ENCODE measurements at regions not wholly inside any gene's neighbourhood (a gene's known extent, or its start where the extent isn't known, plus 50 kb on each side); places are given as distances from the start of the nearest gene placed in this dataset.

DNA sequence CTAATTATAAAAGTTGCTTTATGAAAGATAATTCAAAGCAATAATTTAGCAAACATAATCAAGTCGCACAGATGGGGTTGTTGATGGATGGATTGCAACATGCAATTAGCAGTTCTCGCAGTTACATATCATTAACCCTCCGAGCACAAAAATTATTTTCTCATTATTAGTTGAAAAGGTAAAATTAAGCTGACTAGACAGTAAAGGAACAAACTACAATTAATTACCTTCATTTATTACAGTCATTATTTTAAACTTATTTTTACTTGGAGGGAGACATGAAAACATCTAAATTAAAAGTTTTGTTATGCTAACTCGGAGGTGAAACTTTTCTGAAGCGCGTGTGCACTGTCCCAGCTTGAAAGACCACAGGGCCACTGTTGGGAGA is 146.9 kb downstream of the PHETA1 start:
- H3K4me3 ChIP-seq (ENCODE audit: insufficient read depth, low read length), result no peak overlapping the region
- no peak for DNase-seq (ENCODE audit: insufficient read length, low spot score, missing footprints)
- no peak overlapping the region for H3K27ac ChIP-seq (ENCODE audit: low read depth, low read length)
- H3K4me1 ChIP-seq (ENCODE audit: insufficient read depth, low read length), result no peaks in the 10 kb centered on the region
- no peak overlapping the region for H2AFZ ChIP-seq (ENCODE audit: low read length)
- no peaks in the 10 kb centered on the region for H3K9me3 ChIP-seq (ENCODE audit: low read depth, low read length)
- TF ChIP-seq, protein P1, sequence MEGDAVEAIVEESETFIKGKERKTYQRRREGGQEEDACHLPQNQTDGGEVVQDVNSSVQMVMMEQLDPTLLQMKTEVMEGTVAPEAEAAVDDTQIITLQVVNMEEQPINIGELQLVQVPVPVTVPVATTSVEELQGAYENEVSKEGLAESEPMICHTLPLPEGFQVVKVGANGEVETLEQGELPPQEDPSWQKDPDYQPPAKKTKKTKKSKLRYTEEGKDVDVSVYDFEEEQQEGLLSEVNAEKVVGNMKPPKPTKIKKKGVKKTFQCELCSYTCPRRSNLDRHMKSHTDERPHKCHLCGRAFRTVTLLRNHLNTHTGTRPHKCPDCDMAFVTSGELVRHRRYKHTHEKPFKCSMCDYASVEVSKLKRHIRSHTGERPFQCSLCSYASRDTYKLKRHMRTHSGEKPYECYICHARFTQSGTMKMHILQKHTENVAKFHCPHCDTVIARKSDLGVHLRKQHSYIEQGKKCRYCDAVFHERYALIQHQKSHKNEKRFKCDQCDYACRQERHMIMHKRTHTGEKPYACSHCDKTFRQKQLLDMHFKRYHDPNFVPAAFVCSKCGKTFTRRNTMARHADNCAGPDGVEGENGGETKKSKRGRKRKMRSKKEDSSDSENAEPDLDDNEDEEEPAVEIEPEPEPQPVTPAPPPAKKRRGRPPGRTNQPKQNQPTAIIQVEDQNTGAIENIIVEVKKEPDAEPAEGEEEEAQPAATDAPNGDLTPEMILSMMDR (IDR thresholded peaks at IDR 0.05; ENCODE audit: extremely low read depth, low read depth, low read length), result no peak
- no peaks in the 10 kb centered on the region for H3K36me3 ChIP-seq (ENCODE audit: insufficient read depth, low read length)
- H3K79me2 ChIP-seq (ENCODE audit: insufficient read depth, low read length), result no peaks in the 10 kb centered on the region
- H3K27me3 ChIP-seq (ENCODE audit: insufficient read depth, low read length), result no peaks in the 10 kb centered on the region
- no peak overlapping the region for H3K4me2 ChIP-seq (ENCODE audit: insufficient read depth, low read length)
- H4K20me1 ChIP-seq (ENCODE audit: insufficient read depth, low read length), result no peaks in the 10 kb centered on the region

DNA sequence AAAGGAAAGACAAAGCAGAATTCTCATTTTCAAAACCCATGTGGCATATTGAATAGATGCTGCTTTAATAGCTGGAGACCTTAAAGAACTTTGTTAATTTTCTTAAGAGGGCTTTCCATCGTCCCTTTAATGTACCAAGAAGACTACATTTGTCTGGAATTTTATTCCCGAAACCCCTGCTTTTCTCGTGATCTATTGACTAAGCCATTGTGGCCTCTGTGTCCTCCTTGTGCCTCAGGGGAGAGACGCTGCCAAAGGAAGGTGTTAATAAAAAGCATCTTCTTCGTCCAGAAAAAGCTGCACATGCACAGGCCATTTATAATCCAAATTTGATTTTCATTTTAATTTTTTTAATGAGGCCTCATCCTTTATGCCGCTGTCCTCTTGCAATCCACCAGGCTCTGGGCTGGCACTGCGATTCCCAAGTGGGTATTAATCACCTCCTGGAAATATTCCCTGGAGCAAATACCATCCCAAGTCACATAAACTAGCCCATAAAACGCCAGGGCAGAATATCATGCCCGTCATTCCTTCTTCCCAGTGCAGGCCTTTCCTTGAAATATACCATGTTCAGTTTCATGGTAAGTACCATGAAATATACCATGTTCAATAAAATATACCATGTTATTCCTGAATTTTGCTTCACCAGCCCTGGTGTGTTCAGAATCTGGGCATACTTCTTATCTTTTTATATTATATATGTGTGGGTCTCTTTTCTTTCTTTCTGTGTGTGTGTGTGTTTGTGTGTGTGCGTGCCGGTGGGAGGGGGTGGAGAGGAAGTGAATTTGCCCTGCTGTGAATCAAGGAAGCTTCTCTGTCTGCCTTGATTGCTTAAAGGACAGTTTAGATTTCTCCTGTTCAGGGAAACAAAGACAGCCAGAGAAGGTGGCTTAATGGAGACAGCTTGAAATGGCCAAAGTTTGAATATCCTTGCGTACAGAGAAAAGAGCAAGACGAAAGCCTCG is 147.6 kb downstream of the PHETA1 start:
- H2AFZ ChIP-seq (ENCODE audit: low read length), result no peak overlapping the region
- DNase-seq (ENCODE audit: insufficient read length, low spot score, missing footprints), result no peak
- H3K4me3 ChIP-seq (ENCODE audit: insufficient read depth, low read length), result no peak overlapping the region
- no peaks in the 10 kb centered on the region for H3K9me3 ChIP-seq (ENCODE audit: low read depth, low read length)
- H3K36me3 ChIP-seq (ENCODE audit: insufficient read depth, low read length), result no peaks in the 10 kb centered on the region
- H3K27ac ChIP-seq (ENCODE audit: low read depth, low read length), result no peak overlapping the region
- TF ChIP-seq, protein P1 (IDR thresholded peaks at IDR 0.05; ENCODE audit: extremely low read depth, low read depth, low read length), result no peak
- no peak overlapping the region for H3K4me2 ChIP-seq (ENCODE audit: insufficient read depth, low read length)
- H3K4me1 ChIP-seq (ENCODE audit: insufficient read depth, low read length), result no peaks in the 10 kb centered on the region
- H4K20me1 ChIP-seq (ENCODE audit: insufficient read depth, low read length), result no peaks in the 10 kb centered on the region
- no peaks in the 10 kb centered on the region for H3K79me2 ChIP-seq (ENCODE audit: insufficient read depth, low read length)
- no peaks in the 10 kb centered on the region for H3K27me3 ChIP-seq (ENCODE audit: insufficient read depth, low read length)

DNA sequence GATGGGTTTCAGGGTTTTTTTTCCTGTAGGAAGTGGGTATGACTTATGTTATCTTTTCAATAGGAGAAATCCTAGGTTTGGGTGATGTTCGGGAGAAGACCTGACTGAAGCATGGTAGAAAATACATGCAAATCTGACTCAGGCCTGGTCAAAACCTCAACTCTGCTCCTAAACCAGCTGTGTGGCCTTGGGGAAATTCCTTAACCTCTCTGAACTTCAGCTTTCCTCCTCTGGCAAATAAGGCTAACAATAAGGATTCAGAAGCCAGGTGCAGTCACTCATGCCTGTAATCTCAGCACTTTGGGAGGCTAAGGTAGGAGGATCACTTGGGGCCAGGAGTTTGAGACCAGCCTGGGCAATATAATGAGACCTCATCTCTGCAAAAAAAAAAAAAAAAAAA is 148.5 kb downstream of the PHETA1 start:
- TF ChIP-seq, protein P1 (IDR thresholded peaks at IDR 0.05; ENCODE audit: extremely low read depth, low read depth, low read length), result no peak
- Histone ChIP-seq H3K27me3 (ENCODE audit: insufficient read depth, low read length) (no peaks in the 10 kb centered on the region), H3K4me1 (ENCODE audit: insufficient read depth, low read length) (no peaks in the 10 kb centered on the region), H3K4me3 (ENCODE audit: insufficient read depth, low read length) (no peak overlapping the region), H3K79me2 (ENCODE audit: insufficient read depth, low read length) (no peaks in the 10 kb centered on the region), H3K9me3 (ENCODE audit: low read depth, low read length) (no peaks in the 10 kb centered on the region), H3K4me2 (ENCODE audit: insufficient read depth, low read length) (no peak overlapping the region), H4K20me1 (ENCODE audit: insufficient read depth, low read length) (no peaks in the 10 kb centered on the region), H2AFZ (ENCODE audit: low read length) (no peak overlapping the region), H3K36me3 (ENCODE audit: insufficient read depth, low read length) (no peaks in the 10 kb centered on the region), H3K27ac (ENCODE audit: low read depth, low read length) (no peak overlapping the region)
- DNase-seq (ENCODE audit: insufficient read length, low spot score, missing footprints), result no peak

DNA sequence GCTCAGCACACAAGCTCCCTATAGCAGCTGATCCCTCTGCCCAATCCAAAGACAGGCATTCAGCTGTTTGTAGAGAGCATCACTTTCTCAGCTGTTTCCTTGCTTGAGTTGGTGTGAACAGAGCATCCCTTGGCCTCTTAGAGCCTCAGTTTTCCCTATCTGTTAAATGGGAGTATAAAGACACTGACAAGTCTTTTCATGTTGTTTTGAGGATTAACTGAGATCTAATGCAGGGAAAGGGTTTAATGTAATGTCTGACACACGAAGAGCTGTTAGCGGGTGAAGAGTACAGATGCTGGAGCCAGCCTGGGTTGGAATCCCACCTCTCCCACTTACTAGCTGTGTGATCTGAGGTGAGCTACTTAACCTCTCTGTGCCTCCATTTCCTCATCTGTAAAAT is 149.5 kb downstream of the PHETA1 start:
- Histone ChIP-seq H3K27ac (ENCODE audit: low read depth, low read length) (no peak overlapping the region), H2AFZ (ENCODE audit: low read length) (no peak overlapping the region), H4K20me1 (ENCODE audit: insufficient read depth, low read length) (no peaks in the 10 kb centered on the region), H3K4me3 (ENCODE audit: insufficient read depth, low read length) (no peak overlapping the region), H3K79me2 (ENCODE audit: insufficient read depth, low read length) (no peaks in the 10 kb centered on the region), H3K9me3 (ENCODE audit: low read depth, low read length) (no peaks in the 10 kb centered on the region), H3K36me3 (ENCODE audit: insufficient read depth, low read length) (no peaks in the 10 kb centered on the region), H3K27me3 (ENCODE audit: insufficient read depth, low read length) (no peaks in the 10 kb centered on the region), H3K4me2 (ENCODE audit: insufficient read depth, low read length) (no peak overlapping the region), H3K4me1 (ENCODE audit: insufficient read depth, low read length) (no peaks in the 10 kb centered on the region)
- no peak for DNase-seq (ENCODE audit: insufficient read length, low spot score, missing footprints)
- TF ChIP-seq, protein P1 (IDR thresholded peaks at IDR 0.05; ENCODE audit: extremely low read depth, low read depth, low read length), result no peak
